Dermis microvascular lymphatic vessel endothelial cell (primary cell): ENCODE measurements at regions not wholly inside any gene's neighbourhood (a gene's known extent, or its start where the extent isn't known, plus 50 kb on each side); places are given as distances from the start of the nearest gene placed in this dataset.

ENCODE experiments used
- DNase-seq, 2 donors: peaks; one replicate each; pipeline versions ENCODE4 v3.0.0 to v3.0.0-alpha.2; 2010; ENCODE audit warnings: low read depth in 2 of 2

GRCh38 chr14:97388408-97388807, 591.2 kb downstream of the VRK1 start:
- DNase-seq = no peak

GRCh38 chr14:97390096-97390724, 593.0 kb downstream of the VRK1 start:
- no peak for DNase-seq

DNA sequence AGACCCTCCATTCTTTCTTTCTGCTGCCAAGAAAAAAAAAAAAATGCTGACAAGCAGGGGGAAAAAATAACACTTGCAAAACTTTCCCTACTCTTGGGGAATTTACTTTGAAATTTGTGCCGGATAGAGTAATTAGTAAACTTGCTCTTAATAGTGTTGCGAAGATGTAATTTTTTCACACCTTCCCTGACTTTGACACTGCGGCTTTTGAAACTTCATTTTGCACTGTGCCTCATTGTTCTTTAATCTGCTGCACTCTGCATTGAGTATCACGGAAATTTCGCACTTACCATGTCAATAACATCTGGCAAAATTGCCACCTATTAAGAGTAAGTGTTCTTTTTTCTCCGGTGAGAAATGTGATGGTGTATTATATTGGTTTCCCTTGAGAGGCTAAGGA, 596.1 kb downstream of the VRK1 start:
- DNase-seq = no peak

GRCh38 chr14:97395068-97395467, 597.9 kb downstream of the VRK1 start:
- no peak for DNase-seq

GRCh38 chr14:97401714-97402113, 604.5 kb downstream of the VRK1 start:
- no peak for DNase-seq

- no peak for DNase-seq
These were observed 605.1 kb downstream of the VRK1 start for GRCh38 chr14:97402279-97402678.

DNA sequence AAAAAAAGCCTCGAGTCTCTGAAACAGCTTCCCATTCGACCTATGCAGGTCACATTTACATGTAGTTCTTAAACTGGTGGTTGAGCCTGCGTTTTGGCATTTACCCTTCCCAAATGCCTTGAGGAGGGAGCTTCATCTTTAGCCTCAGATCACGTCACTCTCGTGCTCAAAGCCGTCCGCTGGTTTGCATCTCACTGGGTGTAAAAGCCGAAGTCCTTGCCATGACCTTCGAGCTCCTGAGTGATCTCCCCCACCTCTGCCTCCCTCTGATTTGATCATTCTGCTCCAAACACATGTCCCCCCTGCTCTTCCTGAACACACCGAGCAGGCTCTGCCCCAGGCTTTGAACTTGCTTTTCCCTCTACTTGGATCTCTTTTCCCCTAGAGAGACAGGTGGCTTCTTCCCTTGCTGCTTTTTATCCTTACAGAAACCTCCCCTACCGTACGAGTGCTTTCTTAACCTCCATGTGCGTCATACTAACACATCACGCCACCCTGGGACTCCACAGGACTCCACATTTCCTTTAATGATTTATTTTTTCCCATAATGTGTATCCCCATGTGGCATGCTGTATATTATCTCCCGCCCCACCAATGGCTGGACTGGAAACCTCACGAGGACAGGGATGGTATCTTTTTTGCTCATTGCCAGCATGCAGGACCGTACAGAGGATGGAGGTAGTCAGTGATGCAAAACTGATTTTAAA, 610.7 kb downstream of the VRK1 start:
- DNase-seq = no peak

DNA sequence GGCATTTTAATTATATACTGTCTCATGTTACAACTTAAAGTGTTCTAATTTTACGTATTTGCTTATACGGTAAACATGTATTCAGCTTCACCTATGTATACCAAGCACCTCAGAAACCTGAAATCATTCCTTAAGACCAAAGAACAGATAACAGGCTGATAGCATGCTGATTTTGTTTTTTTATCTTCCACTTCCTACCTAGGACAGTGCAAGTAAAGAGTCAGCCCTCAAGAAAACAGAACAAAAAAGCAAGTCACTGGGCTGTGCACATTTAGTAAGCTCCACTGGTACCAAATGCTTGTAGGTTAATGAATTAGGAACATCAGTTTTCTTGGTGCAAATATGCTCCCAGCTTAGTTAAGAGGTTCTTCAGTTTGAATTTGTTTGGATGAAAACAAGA, 611.3 kb downstream of the VRK1 start:
- no peak for DNase-seq

- no peak for DNase-seq
These were observed 612.0 kb downstream of the VRK1 start for GRCh38 chr14:97408937-97409815.

- no peak for DNase-seq
These were observed 613.8 kb downstream of the VRK1 start for GRCh38 chr14:97410667-97411620.

- no peak for DNase-seq
These were observed 614.9 kb downstream of the VRK1 start for GRCh38 chr14:97411938-97412612.

DNA sequence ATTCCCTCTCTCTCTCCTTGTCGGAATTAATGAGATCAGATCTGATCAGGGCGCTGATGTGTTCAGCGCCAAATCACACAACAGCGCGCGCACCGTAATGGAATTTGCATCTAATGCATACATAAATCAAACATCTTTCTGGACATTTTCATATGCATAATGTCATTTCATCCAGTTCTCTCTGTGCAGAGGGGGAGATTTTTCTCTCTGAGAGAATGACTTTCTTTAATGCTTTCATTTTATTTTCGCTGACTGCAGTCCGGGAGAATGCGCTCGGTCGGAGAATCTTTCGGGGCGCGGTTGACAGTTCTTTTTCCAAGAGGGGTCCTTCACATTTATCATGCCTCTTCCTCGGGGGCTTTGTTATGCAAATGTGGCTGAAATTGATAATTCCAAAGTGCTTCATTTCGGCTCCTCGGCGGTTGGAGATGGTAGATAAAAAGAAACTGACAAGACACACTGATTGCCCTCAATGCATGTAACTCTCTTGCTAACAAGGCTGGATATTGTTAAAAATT, 615.9 kb downstream of the VRK1 start:
- no peak for DNase-seq

DNA sequence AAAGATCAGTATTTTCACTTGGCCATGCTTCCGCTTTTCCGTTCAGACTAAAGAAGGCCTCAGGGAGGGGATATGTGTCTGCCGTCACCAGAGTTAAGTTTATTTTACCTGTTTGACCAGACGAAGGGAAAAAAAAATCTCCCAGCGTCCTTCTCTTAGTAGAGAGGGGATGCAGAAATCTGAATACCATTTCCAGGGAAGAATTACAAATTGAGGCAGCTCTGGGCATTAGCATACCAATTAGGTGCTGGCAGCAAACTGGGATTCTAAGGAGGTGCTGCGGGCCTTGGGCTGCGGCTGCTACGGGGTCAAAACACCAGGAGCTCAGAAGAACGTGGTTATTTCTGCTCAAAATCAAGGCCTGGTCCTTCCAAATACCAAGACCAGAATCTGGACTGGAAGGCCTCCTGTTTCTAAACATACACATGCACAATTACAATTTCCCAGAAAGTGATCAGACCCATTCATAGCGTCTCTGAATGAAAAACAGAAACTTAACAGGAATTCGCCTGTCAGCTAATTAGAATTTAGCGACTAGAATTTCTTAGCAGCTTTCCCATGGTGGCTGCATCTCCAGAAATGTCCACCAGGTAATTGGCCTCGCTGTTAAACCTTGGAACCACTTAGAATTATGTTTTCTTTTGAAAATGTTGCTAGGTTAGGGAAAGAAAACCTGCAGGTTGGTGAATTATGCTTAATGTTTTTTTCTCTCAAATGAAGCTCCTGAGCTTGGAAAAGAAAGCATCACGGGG, 617.0 kb downstream of the VRK1 start:
- no peak for DNase-seq

GRCh38 chr14:97414718-97415098, 617.5 kb downstream of the VRK1 start:
- DNase-seq = no peak

DNA sequence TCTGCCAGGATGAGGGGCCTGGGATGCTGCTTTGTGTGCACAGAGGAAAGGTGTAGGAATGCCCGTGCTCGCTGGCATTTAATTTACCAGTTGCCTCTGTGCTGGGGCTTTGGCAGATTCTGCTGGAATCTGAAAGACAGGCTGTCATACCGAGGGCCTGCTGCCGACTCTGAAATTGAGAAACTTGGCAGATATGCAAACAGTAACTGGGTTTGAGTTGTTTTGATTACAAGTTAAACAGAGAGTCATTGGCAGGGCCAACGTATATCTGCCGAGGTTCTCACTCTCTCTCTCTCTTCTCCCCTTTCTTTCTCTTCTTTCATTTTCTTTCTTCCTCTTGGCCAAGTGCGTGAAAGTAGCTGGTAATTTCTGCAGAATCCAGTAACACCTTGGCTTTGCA, 618.7 kb downstream of the VRK1 start:
- no peak for DNase-seq

DNA sequence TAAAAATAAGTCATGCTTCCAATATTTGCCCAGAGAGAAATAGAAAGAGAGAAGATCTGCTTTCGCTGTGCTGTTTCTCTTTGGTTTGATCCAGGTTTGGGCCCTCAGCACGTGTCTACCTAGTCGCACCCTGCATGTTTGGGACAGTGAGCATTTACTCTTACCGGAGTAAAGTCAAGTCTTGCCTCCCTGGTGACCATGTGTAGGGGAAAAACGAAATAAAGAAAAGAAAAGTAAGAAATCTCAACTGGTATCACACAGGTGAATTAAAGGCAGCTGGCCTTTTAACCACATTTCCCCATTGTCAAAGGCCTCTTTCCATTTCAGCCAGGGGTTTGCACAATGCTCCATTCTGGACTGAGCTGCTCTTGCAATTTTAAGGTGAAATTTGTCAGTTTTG, 619.4 kb downstream of the VRK1 start:
- DNase-seq = no peak

- DNase-seq = no peak
These were observed 620.1 kb downstream of the VRK1 start for GRCh38 chr14:97417331-97417730.

- DNase-seq = no peak
These were observed 623.0 kb downstream of the VRK1 start for GRCh38 chr14:97420211-97420610.

DNA sequence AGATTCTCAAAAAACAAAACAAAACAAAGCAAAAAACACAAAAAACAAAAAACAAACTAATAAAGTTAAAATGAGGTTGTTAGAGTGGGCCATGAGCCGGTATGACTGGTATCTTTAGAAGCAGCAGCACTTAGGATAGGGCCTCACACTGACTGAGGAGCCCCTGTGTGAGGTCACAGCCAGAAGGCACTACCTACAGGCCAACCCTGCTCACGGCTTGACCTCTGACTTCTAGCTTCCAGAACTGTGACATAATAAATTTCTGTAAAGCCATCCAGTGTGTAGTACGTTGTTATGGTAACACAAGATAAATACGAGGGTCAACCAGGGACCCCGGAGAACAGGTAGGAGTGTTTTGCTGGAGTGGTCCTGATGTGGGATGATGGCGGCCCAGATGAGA, 629.6 kb downstream of the VRK1 start:
- no peak for DNase-seq
